Sigmoid colon (tissue), 4 donors: ENCODE measurements at regions not wholly inside any gene's neighbourhood (a gene's known extent, or its start where the extent isn't known, plus 50 kb on each side); places are given as distances from the start of the nearest gene placed in this dataset.

Experiments used
- POLR2A ChIP-seq, 2 donors: fragments of 450-650 bp; IDR thresholded peaks; one replicate each; pipeline ENCODE4 v1.6.1; 2016; ENCODE audit warnings: antibody characterized with exemption in 2 of 2, mild to moderate bottlenecking in 2 of 2, moderate library complexity in 2 of 2
- POLR2AphosphoS5 ChIP-seq, 4 donors: sonication (generic); formaldehyde crosslinking; IDR thresholded peaks; one replicate each; pipeline ENCODE4 v1.6.1; 2017; ENCODE audit warnings: antibody characterized with exemption in 4 of 4
- TF ChIP-seq, protein P1 (sequence below), 4 experiments: fragments of 450-650 bp in 3 of 4; fragments of 200-600 bp in 1 of 4; IDR thresholded peaks; one replicate each; pipeline ENCODE4 v1.5.1; 2016 to 2019; ENCODE audit warnings: antibody characterized with exemption in 4 of 4, mild to moderate bottlenecking in 3 of 4, moderate library complexity in 2 of 4

DNA sequence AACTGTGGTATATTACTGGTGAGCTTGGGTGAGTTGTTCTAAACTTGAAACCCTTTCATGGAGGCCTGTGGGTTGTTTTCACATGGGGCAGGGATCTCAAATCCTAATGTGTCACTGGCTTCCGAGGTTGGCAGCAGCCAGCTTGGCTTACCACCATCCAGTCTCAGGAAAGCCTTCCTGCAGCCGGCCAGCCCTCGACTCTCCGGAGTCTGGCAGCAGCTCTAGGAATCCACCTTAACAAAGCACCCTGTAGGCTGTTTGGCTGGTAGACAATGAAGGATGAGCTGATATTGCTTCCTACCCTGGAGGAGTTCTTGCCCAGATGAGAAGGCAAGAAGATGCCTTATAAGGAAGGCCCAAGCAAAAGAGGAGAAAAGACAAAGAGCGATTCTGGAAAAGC is 188.3 kb downstream of the KLF12 start:
- TF ChIP-seq, protein P1, sequence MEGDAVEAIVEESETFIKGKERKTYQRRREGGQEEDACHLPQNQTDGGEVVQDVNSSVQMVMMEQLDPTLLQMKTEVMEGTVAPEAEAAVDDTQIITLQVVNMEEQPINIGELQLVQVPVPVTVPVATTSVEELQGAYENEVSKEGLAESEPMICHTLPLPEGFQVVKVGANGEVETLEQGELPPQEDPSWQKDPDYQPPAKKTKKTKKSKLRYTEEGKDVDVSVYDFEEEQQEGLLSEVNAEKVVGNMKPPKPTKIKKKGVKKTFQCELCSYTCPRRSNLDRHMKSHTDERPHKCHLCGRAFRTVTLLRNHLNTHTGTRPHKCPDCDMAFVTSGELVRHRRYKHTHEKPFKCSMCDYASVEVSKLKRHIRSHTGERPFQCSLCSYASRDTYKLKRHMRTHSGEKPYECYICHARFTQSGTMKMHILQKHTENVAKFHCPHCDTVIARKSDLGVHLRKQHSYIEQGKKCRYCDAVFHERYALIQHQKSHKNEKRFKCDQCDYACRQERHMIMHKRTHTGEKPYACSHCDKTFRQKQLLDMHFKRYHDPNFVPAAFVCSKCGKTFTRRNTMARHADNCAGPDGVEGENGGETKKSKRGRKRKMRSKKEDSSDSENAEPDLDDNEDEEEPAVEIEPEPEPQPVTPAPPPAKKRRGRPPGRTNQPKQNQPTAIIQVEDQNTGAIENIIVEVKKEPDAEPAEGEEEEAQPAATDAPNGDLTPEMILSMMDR (IDR thresholded peaks at IDR 0.05): no peak
- TF ChIP-seq POLR2A (IDR thresholded peaks at IDR 0.05) (no peak), POLR2AphosphoS5 (IDR thresholded peaks at IDR 0.05) (no peak)
